ENCODE measurements at regions not wholly inside any gene's neighbourhood (a gene's known extent, or its start where the extent isn't known, plus 50 kb on each side); places are given as distances from the start of the nearest gene placed in this dataset.

DNA sequence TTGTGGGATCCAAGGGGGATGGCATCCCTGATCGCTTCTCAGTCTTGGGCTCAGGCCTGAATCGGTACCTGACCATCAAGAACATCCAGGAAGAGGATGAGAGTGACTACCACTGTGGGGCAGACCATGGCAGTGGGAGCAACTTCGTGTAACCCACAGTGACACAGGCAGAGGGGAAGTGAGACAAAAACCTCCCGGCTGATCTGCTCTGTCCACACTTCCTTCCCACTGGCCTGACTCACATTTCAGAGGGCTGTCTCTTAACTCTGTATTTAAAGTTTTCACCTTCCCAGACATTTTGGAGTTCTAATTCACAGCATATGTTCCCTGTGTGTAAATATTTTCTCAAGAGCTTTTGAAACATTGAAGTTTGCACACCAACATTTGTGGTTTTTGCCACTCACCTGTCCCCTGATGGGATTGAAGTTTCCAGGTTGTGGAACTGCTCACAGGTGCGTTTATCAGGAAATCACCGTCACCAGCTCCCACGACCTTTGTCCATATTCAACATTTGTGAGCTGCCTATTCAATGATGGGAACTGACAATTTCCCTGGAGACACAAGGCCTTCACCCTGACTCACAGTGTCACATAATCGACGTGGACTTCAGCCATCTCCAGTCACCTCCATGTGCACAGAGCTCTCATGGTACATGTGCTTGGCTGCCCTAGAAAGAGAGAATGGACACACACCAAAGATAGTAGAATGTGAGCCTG lies 99.2 kb downstream of the VPREB1 start:
- no peak for DNase-seq (ENCODE audit: low read depth, low spot score)
- H3K4me3 ChIP-seq (ENCODE audit: low read length) = no peak overlapping the region

DNA sequence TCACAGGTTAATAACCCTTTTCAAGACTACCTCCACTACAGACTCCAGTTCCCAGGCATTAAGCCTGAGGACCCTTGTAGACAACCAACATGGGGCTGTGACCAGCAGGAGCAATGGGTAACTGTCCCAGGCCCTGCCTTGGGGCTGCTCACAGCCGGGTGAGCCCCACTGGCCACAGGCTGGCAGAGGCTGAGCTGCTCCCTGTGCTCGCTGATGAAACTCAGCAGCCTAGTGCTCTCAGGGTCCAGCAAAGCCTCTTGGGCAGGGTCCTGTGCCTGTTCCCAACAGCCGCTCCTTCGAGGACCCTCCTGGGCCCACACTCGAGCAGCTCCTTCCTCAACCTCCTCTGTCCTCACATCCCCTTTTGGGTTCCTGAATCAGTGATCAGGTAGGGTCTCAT lies 99.8 kb downstream of the VPREB1 start:
- DNase-seq (ENCODE audit: low read depth, low spot score) = no peak
- no peak overlapping the region for H3K4me3 ChIP-seq (ENCODE audit: low read length)

DNA sequence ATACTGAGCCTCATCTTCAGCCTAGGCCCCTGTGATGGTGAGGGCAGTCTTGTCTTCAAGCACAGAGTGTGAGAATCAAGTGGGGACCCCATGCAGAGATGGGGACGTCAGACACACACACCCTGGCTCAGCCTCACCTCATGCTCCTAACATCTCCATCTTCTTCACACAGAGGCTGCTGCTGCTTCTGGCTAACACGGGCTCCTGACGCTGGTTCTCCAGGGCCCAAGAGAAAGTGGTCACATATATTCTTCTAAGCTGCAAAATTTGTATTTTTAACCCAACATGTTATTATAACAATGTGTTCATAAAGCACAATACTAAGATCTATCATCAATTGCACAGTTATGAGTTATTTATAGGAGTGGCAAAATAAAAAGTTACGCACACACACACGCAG lies 101.2 kb downstream of the VPREB1 start:
- H3K4me3 ChIP-seq (ENCODE audit: low read length) = no peak overlapping the region
- no peak for DNase-seq (ENCODE audit: low read depth, low spot score)

DNA sequence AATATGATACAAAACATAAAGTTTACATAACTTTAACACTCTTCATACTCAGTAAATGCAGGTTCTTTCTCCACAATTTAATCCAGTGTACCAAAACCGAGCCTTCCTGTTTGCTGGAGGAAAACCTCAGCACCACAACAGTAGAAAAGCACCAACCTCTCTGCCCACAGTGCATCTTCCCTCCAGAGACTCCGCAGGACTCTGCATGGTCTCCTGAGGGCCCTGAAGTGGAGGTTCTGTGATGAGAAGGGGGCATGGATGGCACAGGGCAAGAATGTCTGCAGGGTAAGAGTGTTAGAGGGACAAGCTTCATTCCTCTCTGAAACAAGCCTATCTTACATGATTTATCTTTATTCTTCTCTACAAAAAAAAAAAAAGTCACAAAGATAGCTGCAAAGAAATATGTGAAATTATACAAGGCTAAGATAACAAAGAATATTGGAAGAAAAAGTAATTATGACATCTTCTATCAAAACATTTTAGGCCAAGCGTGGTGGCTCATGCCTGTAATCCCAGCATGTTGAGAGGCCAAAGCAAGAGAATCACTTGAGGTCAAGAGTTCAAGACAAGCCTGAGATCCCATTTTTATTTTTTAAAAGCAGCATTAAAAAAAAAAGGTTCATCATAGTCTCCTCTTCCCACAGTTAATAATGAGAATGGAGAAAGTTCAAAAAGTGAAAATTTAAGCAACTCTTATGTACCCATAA lies 102.0 kb downstream of the VPREB1 start:
- peak; percentile 35 for DNase-seq (ENCODE audit: low read depth, low spot score)
- H3K4me3 ChIP-seq (ENCODE audit: low read length) = no peak overlapping the region

DNA sequence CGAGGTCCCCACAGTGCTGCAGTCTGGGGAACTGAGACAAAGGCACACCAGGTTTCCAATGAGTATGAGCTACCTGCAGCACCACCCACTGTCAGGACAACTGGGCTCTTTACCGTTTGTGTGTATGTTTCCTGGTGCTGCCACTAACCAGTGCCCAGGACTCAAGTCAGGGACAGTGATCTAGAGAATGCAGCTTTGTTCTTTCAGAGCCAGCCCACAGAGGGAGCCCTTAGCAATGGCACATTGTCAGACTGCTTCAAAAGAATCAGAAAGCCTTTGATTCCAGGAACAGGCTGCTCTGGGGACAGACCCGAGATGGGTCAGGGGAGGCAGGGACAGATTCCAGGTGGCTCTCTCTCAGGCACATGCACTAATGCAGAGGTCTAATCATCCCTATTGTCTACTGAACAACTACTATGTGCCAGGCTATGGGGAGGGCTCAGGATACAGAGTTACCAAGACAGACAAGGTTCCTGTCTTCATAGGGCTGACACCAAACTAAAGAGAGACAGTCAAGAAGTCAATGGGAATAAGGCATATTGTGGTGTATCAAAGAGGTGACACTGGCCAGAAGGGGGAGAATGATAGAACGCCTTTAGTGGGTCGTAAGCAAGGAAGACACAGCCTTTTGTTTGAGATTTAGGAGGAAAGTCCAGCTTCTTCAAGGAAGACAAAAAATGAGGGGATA lies 103.7 kb downstream of the VPREB1 start:
- no peak overlapping the region for H3K4me3 ChIP-seq (ENCODE audit: low read length)
- peak; percentile 42 for DNase-seq (ENCODE audit: low read depth, low spot score)

DNA sequence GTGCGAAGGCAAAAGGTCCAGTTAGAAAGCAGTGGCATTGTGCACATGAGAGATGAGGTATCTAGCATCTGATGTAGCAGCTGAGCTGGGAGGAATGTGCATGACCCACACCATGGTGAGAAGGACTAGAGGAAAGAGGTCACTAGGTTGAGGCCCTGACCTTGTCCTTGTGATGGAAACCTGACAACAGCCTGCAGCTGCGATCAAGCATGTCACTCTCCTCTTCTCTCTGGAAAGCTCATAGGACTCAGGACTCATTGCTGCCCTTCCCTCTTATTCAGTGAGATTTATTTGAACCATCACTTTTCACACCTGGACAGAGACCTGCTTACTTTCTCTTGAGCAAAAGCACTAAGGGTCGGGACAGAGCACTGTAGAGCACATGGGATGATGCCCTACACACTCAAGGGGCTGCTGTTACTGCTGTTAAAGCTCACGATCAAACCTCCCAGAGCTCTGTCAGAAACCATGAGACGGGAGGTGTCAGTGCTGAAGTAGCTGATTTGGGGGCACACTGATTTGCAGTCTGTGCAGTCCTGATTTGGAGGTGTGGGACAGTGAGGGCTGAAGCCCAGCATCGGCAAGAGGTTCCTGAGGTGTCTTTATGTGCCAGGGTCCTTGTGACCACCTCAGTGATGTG lies 104.3 kb downstream of the VPREB1 start:
- no peak for DNase-seq (ENCODE audit: low read depth, low spot score)
- H3K4me3 ChIP-seq (ENCODE audit: low read length) = no peak overlapping the region

DNA sequence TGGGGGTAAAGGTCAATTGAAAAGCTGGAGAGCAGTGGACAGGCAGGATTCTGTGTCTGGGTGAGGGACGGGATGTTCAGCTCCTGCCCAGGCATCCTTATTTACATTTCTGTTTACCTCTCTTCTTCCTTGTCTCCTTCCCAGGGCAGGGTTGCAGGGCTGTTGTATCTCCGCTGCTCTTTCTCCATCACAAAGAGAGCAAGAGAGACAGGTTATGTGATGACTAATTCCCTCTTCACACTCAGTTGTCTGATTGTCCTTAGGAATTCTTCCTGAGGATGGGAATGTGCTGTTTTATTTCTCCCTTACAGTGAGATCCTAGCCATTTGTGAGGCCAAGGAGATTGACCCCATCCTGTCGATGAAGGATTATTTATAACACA lies 104.9 kb downstream of the VPREB1 start:
- no peak for DNase-seq (ENCODE audit: low read depth, low spot score)
- H3K4me3 ChIP-seq (ENCODE audit: low read length) = no peak overlapping the region

DNA sequence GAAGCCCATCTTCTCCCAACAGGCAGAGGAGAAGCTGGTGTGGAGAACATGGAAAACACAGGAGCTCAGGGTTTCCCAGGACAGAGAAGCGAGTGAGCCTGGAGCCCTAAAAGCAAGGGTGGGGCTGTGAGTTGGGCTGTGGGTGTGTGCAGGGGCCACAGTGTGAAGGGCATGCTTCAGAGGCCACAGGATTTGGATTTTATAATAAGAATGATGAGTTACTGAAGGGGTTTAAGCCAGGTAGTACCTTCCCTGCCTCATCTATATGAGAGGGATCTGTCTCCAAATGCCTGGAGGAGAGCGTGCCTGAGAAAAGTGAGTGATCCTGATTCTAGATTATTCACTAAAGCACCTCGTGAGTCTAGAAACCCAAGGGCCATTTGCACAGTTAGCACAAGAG lies 106.8 kb downstream of the VPREB1 start:
- no peak for DNase-seq (ENCODE audit: low read depth, low spot score)

DNA sequence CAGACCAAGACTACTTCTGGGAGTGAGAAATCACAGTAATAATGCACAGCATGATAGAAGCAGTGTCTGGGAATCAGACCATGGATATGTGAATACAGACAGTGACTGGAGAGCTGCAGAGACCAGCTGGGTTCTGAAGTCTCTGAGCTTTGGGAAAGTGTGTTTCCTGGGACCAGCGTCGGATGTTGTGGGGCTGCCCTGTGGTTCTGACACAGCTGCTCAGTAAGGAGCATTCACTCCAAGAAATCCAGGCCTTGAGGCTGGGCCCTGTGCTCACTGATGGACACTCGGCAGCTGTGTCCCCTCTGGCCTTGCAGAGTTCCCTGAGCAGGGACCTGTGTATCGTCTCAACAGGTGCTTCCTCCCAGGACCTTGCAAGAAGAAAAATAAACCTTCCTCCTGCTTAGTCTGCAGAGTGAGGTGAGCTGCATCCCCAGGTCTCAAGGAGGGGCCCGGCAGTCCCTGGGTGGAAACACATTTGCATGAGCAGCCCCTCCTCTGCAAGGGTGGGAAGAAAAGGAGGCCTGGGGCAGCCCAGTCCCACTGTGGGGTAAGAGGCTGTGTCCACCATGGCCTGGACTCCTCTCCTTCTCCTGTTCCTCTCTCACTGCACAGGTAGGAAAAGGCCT lies 107.9 kb downstream of the VPREB1 start:
- no peak for DNase-seq (ENCODE audit: low read depth, low spot score)
- H3K4me3 ChIP-seq (ENCODE audit: low read length) = no peak overlapping the region

More for the DNA sequence above, 106.8 kb downstream of the VPREB1 start:
- H3K4me3 ChIP-seq (ENCODE audit: low read length) = no peak overlapping the region

DNA sequence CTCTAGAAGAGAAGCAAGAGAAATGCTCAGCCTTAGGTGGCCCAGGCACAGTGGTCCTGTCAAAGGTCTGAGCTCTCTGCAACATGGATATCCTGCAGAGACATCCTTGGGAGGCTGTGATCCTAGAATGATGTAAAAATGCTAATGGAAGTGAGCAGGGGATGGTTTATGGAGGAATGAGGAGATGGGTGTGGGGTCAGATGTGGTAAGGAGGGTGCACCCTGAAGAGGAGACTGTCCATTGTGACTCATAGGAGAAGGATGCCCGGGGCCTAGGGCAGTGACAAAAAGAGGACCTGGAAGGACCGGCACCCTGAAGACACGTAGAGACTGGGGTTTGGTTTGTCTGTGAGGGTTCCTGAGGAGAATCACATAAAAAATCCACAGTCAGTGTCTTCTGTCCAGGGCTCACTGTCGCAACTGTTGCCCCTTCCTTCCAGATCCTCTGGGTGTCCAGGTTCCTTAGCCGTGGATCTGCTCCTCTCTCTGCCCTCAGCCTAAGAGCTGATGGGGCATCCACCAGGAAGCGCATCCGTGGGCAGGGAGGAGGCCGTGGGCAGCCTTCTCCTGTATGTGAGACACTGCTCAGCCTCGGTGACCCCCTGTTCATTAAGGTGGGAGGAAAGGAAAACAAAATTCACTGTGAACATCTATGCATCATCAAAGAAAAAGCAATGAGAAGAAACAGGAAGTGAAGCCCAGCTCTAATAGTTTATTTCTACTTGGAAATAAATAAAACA lies 110.7 kb downstream of the VPREB1 start:
- H3K4me3 ChIP-seq (ENCODE audit: low read length) = no peak overlapping the region
- no peak for DNase-seq (ENCODE audit: low read depth, low spot score)

DNA sequence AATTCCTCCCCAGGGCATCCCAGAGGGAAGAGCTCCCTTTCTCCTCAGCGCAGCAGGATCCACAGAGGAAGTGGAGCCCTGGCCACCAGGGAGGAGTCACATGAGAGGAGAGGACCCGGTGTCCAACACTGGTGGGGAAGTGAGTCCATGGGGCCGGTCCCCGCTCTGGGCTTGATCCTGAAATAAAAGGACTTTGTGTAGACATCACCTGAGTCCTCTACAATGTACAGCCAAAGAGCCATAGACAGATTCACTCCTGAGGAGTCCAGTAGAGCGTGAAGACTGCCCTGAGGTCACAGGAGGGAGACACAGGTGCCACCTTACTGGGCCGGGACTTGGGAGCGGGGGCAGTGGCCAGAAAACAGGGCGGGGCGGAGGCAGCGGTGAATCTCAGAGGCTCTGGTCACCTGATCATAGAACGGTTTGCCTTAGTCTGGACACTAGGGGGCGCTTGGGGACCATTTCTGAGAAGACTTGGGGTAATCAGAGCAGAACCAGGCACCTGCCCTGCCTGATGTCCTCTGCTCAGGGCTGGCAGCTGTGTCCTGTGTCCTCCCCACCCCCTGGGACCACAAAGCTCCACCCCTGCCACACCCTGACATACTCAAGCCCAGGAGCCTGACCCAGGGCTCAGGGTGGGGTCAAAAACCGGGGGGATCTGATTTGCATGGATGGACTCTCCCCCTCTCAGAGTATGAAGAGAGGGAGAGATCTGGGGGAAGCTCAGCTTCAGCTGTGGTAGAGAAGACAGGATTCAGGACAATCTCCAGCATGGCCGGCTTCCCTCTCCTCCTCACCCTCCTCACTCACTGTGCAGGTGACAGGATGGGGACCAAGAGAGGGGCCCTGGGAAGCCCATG lies 112.7 kb downstream of the VPREB1 start:
- DNase-seq (ENCODE audit: low read depth, low spot score) = peak; percentile 57
- no peak overlapping the region for H3K4me3 ChIP-seq (ENCODE audit: low read length)

DNA sequence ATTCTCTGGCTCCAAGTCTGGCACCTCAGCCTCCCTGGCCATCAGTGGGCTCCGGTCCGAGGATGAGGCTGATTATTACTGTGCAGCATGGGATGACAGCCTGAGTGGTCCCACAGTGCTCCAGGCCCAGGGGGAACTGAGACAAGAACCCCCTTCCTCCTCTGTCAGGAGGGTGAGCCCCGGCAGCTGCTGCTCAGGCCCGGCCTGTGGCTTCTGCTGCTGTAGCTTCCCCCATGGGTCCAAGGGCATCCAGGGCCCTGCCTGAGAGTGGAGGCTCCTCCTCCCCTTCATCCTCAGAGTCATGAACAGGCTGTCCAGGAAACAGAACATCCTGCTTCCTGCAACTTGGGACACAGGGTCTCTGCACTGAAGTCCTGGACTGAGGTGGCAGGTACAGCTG lies 113.6 kb downstream of the VPREB1 start:
- DNase-seq (ENCODE audit: low read depth, low spot score) = no peak
- H3K4me3 ChIP-seq (ENCODE audit: low read length) = no peak overlapping the region

DNA sequence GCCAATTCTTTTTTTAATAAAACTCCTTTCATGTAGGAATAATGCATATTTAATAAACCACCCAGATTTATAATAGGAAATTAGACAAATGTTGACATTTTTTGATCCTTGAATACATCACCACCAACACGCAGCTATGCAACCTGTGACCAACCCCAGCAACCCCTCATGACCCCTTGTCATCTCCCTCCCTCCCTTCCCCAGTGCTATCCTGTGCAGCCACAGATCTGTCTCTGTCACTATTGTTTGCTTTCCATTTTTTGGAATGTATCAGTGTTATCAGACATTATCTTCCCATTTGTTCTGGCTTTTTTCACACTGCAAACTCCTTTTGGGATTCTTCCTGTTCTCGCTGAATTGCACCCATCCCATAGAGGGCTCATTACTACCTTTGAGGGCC lies 114.1 kb downstream of the VPREB1 start:
- DNase-seq (ENCODE audit: low read depth, low spot score) = no peak
- no peak overlapping the region for H3K4me3 ChIP-seq (ENCODE audit: low read length)

DNA sequence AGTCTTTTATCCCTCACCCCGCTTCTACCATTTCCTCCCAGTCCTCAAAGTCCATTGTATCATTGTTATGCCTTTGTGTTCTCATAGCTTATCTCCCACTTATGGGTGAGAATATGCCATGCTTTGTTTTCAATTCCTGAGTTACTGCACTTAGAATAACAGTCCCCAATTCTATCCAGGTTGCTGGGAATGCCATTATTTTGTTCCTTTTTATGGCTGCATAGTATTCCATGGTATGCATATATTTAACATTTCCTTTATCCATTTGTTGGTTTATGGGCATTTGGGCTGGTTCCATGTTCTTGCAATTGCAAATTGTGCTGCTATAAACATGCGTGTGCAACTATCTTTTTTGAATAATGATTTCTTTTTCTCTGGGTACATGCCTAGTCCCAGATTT lies 114.9 kb downstream of the VPREB1 start:
- no peak for DNase-seq (ENCODE audit: low read depth, low spot score)
- H3K4me3 ChIP-seq (ENCODE audit: low read length) = no peak overlapping the region

DNA sequence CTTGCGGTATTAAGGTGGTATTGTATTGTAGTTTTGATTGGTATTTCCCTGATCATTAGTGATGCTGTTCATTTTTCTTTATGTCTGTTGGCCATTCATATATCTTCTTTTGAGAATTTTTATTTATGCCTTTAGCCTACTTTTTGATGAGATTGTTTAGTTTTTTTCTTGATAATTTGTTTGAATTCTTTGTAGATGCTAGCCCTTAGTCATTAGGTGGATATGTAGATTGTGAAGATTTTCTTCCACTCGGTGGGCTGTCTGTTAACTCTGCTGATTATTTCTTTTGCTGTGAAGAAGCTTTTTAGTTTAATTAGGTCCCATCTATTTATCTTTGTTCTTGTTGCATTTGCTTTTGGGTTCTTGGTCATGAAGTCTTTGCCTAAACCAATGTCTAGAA lies 115.4 kb downstream of the VPREB1 start:
- H3K4me3 ChIP-seq (ENCODE audit: low read length) = no peak overlapping the region
- DNase-seq (ENCODE audit: low read depth, low spot score) = no peak

DNA sequence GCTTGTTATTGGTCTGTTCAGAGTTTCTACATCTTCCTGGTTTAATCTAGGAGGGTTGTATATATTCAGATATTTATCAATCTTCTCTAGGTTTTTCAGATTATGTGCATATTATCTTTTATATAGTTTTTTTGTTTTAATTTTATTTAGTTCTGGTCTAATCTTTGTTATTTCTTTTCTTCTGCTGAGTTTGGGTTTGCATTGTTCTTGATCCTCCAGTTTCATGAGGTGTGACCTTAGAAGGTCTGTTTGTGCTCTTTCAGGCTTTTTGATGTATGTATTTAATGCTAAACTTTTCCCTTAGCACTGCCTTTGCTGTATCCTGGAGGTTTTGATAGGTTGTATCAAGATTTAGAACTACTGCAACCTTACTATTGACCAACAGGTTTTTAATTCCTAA lies 117.7 kb downstream of the VPREB1 start:
- no peak for DNase-seq (ENCODE audit: low read depth, low spot score)
- no peak overlapping the region for H3K4me3 ChIP-seq (ENCODE audit: low read length)

DNA sequence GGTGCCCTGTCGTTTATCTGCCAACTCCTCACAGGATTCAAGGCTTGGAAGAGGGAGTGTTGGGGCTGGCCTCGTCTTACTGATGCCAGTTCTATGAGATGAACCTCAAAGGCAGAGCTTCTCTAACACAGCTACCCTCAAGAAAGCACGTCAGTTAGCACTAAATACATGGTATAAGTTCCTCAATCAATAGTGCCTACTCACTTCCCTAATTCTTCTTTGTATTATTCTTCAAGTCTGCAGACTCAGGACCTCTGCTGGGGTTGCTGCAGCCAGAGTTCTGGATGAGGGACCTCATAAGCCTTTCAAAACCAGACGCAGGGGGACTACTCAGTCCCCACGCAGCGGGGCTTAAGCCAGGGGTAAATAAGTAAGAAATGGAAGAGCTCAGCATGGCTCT lies 118.3 kb downstream of the VPREB1 start:
- no peak overlapping the region for H3K4me3 ChIP-seq (ENCODE audit: low read length)
- DNase-seq (ENCODE audit: low read depth, low spot score) = no peak

DNA sequence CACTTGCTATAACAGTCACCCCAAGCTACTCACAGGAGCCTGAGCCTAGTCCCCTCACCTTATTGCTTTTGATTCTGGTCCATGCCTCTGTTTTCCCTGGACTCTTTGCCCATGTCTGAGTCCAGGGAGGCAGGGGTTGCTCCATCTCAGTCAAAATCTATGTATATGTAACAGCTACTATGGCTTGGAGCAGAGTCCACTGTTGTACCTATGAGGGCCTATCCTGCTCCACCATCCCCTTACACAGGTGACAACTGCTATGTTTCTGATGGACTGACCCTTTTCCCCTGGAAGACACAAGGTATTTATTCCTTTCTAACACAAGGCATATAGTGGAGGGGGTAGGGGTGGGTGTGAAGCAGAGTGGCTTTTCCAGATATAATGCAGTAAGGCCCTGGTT lies 119.6 kb downstream of the VPREB1 start:
- DNase-seq (ENCODE audit: low read depth, low spot score) = no peak

More for the DNA sequence above, 119.6 kb downstream of the VPREB1 start:
- no peak overlapping the region for H3K4me3 ChIP-seq (ENCODE audit: low read length)

All from Jurkat, Clone E6-1 (cell line).